ENCODE measurements at regions not wholly inside any gene's neighbourhood (a gene's known extent, or its start where the extent isn't known, plus 50 kb on each side); places are given as distances from the start of the nearest gene placed in this dataset.

- ATAC-seq (no peak), DNase-seq (no peak)
- H3K9me3 ChIP-seq, result no peaks in the 10 kb centered on the region
- no peak overlapping the region for H3K27ac ChIP-seq
- no peak for TF ChIP-seq CTCF (IDR thresholded peaks at IDR 0.05)
- TF ChIP-seq POLR2A (IDR thresholded peaks at IDR 0.05), result no peak
- H3K27me3 ChIP-seq, result no peaks in the 10 kb centered on the region
- WGBS, 4 donors, result 82 to 93% (median 87%) methylated on average over 1 of the region's 1 CpG
- H3K4me3 ChIP-seq, result no peak overlapping the region
- H3K36me3 ChIP-seq, result no peaks in the 10 kb centered on the region
- H3K4me1 ChIP-seq, result peaks cover 0 to 11% (median 0%) of the 10 kb centered on the region in 12 donors
- intact Hi-C loops (cut with DNase I), result no loop called here
Measured at GRCh38 chr4:19752599-19752998, 499.1 kb upstream of the SLIT2 start.

- peaks cover 0 to 14% (median 0%) of the 10 kb centered on the region in 12 donors for H3K4me1 ChIP-seq
- H3K36me3 ChIP-seq, result no peaks in the 10 kb centered on the region
- peak overlapping the region in 9 of 12 donors; percentile 3 to 72 (median 27) for H3K27ac ChIP-seq
- no peaks in the 10 kb centered on the region for H3K9me3 ChIP-seq
- H3K27me3 ChIP-seq, result no peaks in the 10 kb centered on the region
- WGBS, 4 donors, result 51 to 66% (median 54%) methylated on average over 3 of the region's 3 CpGs
- DNase-seq (peak in 3 of 5 donors; percentile 30 to 53 (median 36)), ATAC-seq (peak; percentile 76 to 88 (median 83))
- TF ChIP-seq CTCF (IDR thresholded peaks at IDR 0.05) (no peak), POLR2A (IDR thresholded peaks at IDR 0.05) (no peak)
- H3K4me3 ChIP-seq, result no peak overlapping the region
- intact Hi-C loops (cut with DNase I), result no loop called here
Measured at GRCh38 chr4:19748519-19749479, 502.9 kb upstream of the SLIT2 start.

- no peaks in the 10 kb centered on the region for H3K36me3 ChIP-seq
- no peaks in the 10 kb centered on the region for H3K27me3 ChIP-seq
- peaks cover 0 to 14% (median 0%) of the 10 kb centered on the region in 12 donors for H3K4me1 ChIP-seq
- H3K4me3 ChIP-seq, result no peak overlapping the region
- H3K9me3 ChIP-seq, result no peaks in the 10 kb centered on the region
- ATAC-seq, result no peak
- 57 to 86% (median 67%) methylated on average over 2 of the region's 2 CpGs for WGBS, 4 donors
- DNase-seq, result no peak
- intact Hi-C loops (cut with DNase I), result no loop called here
- H3K27ac ChIP-seq, result peak overlapping the region in 2 of 12 donors; percentile 4 to 10
- TF ChIP-seq CTCF (IDR thresholded peaks at IDR 0.05) (no peak), POLR2A (IDR thresholded peaks at IDR 0.05) (no peak)
Measured at GRCh38 chr4:19746377-19746776, 505.3 kb upstream of the SLIT2 start.

GRCh38 chr4:19743115-19743638 is 508.5 kb upstream of the SLIT2 start:
- no peaks in the 10 kb centered on the region for H3K27me3 ChIP-seq
- H3K9me3 ChIP-seq, result no peaks in the 10 kb centered on the region
- no peak for DNase-seq
- intact Hi-C loops (cut with DNase I), result no loop called here
- no peak overlapping the region for H3K4me3 ChIP-seq
- no peaks in the 10 kb centered on the region for H3K36me3 ChIP-seq
- no peak overlapping the region for H3K27ac ChIP-seq
- ATAC-seq, result no peak
- peaks cover 0 to 12% (median 0%) of the 10 kb centered on the region in 12 donors for H3K4me1 ChIP-seq
- WGBS, 4 donors, result 93 to 96% (median 94%) methylated on average over 2 of the region's 2 CpGs
- TF ChIP-seq POLR2A (IDR thresholded peaks at IDR 0.05) (no peak), CTCF (IDR thresholded peaks at IDR 0.05) (no peak)

All from heart left ventricle (tissue), 16 donors.